GM12878 (cell line): ENCODE measurements at regions not wholly inside any gene's neighbourhood (a gene's known extent, or its start where the extent isn't known, plus 50 kb on each side); places are given as distances from the start of the nearest gene placed in this dataset.

Experiments
- ATAC-seq: fragments of 200-7000 bp; cut with Tn5 transposase; 3 replicates; pipeline ENCODE4 v1.9.1; 2020; ENCODE audit warnings: mild to moderate bottlenecking, moderate library complexity
- BruUV-seq: library from RNA; stranded (reverse); fragments of 400-500 nt; replicated peaks from 2 replicates; lab custom pipeline; 2021; lab: Mats Ljungman, UMichigan
- CTCF ChIA-PET: fragments of 300-600 bp; sonication (Branson Sonifier 250); formaldehyde crosslinking; extraction: SDS; loops from one replicate; lab custom pipeline; 2021; ENCODE audit warnings: inconsistent platforms; lab: Yijun Ruan, JAX
- POLR2A ChIA-PET: fragments of 350-600 bp; formaldehyde crosslinking; extraction: SDS; loops from one replicate; lab custom pipeline; 2021; ENCODE audit warnings: inconsistent platforms; lab: Charles Lee
- RAD21 ChIA-PET: fragments of 300-600 bp; sonication (Branson Sonifier 250); formaldehyde crosslinking; loops from one replicate; lab custom pipeline; 2023; ENCODE audit warnings: antibody characterized with exemption; ENCODE audit not compliant: unreplicated experiment; lab: Charles Lee
- SMC1A ChIA-PET: fragments of 300-600 bp; sonication (Branson Sonifier 250); formaldehyde crosslinking; loops from one replicate; lab custom pipeline; 2023; ENCODE audit not compliant: unreplicated experiment, uncharacterized antibody; lab: Charles Lee
- DNase-seq: peaks from one replicate; pipeline ENCODE4 v3.0.0-alpha.2; 2011; ENCODE audit warnings: low read depth, low spot score
- FAIRE-seq: peaks from 3 replicates; lab custom pipeline; 2011; peaks lifted over from hg19 to GRCh38; lab: Jason Lieb, UNC
- H2AFZ ChIP-seq: 2 replicates; pipeline ENCODE4 v1.6.0; 2011; ENCODE audit warnings: low read depth, low read length, control low read depth; ENCODE audit not compliant: control insufficient read depth
- H3K27ac ChIP-seq: 2 replicates; pipeline ENCODE4 v1.5.1; 2011; ENCODE audit warnings: control low read depth; ENCODE audit not compliant: control insufficient read depth, insufficient read depth
- H3K27me3 ChIP-seq, 2 experiments: replicated peaks in 1 of 2; 2 replicates each; pipeline versions ENCODE4 v1.6.0 to v1.6.1; 2011; ENCODE audit warnings: low read length in 1 of 2; ENCODE audit not compliant: control insufficient read depth in 2 of 2, insufficient read depth in 2 of 2
- H3K36me3 ChIP-seq, 2 experiments: 2 replicates each; pipeline ENCODE4 v1.5.1; 2011; ENCODE audit warnings: low read length in 1 of 2; ENCODE audit not compliant: control insufficient read depth in 2 of 2, insufficient read depth in 2 of 2
- H3K4me1 ChIP-seq: 2 replicates; pipeline ENCODE4 v1.6.1; 2011; ENCODE audit warnings: mild to moderate bottlenecking, low read length, moderate library complexity, mixed read lengths; ENCODE audit not compliant: control insufficient read depth, insufficient read depth
- H3K4me2 ChIP-seq: 2 replicates; pipeline ENCODE4 v1.6.0; 2011; ENCODE audit warnings: control low read depth; ENCODE audit not compliant: control insufficient read depth, insufficient read depth
- H3K4me3 ChIP-seq: fragments of 200-600 bp; sonication (generic); 2 replicates; pipeline ENCODE4 v1.5.1; 2016
- H3K79me2 ChIP-seq: 2 replicates; pipeline ENCODE4 v1.6.0; 2011; ENCODE audit warnings: low read length; ENCODE audit not compliant: control insufficient read depth, insufficient read depth
- H3K9ac ChIP-seq: 2 replicates; pipeline ENCODE4 v1.8.0; 2011; ENCODE audit warnings: low read length, control low read depth, mixed read lengths; ENCODE audit not compliant: control insufficient read depth, insufficient read depth
- H3K9me3 ChIP-seq: replicated peaks from 3 replicates; pipeline ENCODE4 v1.5.1; 2011; ENCODE audit warnings: mild to moderate bottlenecking, low read length; ENCODE audit not compliant: control insufficient read depth, insufficient read depth
- H4K20me1 ChIP-seq: 2 replicates; pipeline ENCODE4 v1.6.0; 2011; ENCODE audit not compliant: control insufficient read depth, insufficient read depth
- ASH2L ChIP-seq: fragments of 300-600, 200-600 bp; sonication (generic); IDR thresholded peaks from 2 replicates; pipeline ENCODE4 v1.6.1; 2017; ENCODE audit warnings: low read depth, mild to moderate bottlenecking, borderline replicate concordance
- BHLHE40 ChIP-seq, 2 experiments: fragments of 450-650 bp in 1 of 2; IDR thresholded peaks; 2 replicates each; pipeline ENCODE4 v1.6.1; 2011 to 2017; ENCODE audit warnings: low read depth in 2 of 2, borderline replicate concordance in 1 of 2, improper control_type of control experiment in 1 of 2, low read length in 1 of 2, mild to moderate bottlenecking in 1 of 2
- NFYB ChIP-seq: IDR thresholded peaks from 2 replicates; pipeline ENCODE4 v1.6.1; 2011; ENCODE audit warnings: low read depth, mild to moderate bottlenecking, low read length, improper control_type of control experiment, moderate library complexity; ENCODE audit not compliant: insufficient read depth
- POU2F2 ChIP-seq: IDR thresholded peaks from 3 replicates; pipeline ENCODE4 v1.6.1; 2011; ENCODE audit warnings: low read depth, mild to moderate bottlenecking, low read length, borderline replicate concordance
- RUNX3 ChIP-seq: IDR thresholded peaks from 2 replicates; pipeline ENCODE4 v1.6.1; 2012; ENCODE audit warnings: low read length, inconsistent platforms
- WGBS: methylation state at CpG from one replicate; pipeline ENCODE4 v1.1.6; 2016; ENCODE audit warnings: low lambda C conversion rate; ENCODE audit not compliant: insufficient replicate concordance, insufficient coverage; ENCODE audit errors: missing lambda C conversion rate; 5-methylcytosine and 5-hydroxymethylcytosine counted together
- in situ Hi-C: fragments of 300-500 bp; cut with MboI; formaldehyde crosslinking; loops from 9 replicates; pipeline ENCODE4 v1.14.3; 2018; ENCODE audit warnings: mixed read lengths
- intact Hi-C: fragments of 100-400 bp; cut with micrococcal nuclease; formaldehyde crosslinking; loops from one replicate; pipeline ENCODE4 v1.14.2; 2022; ENCODE audit not compliant: unreplicated experiment
- TF ChIP-seq, protein P1 (sequence below): fragments of 450-650 bp; formaldehyde crosslinking; IDR thresholded peaks from 2 replicates; pipeline ENCODE4 v1.5.0; 2022; ENCODE audit warnings: mild to moderate bottlenecking, missing genetic modification characterization

DNA sequence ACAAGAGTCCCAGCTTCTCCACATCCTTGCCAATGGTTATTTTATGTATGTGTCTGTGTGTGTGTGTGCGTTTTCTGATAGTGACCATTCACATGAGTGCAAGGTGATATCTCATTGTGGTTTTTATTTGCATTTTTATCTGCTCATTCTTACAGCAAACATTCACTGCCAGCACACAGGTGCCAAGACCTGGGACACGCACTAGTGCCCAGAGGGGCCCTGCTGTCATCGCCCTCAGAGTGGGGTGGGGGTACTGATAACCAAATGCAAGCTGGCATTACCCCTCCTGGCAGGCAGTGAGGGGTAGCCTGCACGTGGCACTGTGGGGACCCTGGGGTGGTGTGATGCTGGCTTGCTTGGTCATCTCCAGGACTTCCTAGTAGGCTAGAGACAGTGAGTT is 285.4 kb downstream of the LPIN1 start:
- RAD21 ChIA-PET: interaction anchor here (1.1 to 6.6 kb wide), 9 partner anchors 11 to 684 kb away, joined by 3 to 79 read pairs (median 8); no protein-coding TSS in a partner anchor
- BruUV-seq: no TSS peak
- peak; percentile 69 for ATAC-seq
- H3K9ac ChIP-seq: no peak overlapping the region
- H3K4me3 ChIP-seq: no peak overlapping the region
- H4K20me1 ChIP-seq: no peaks in the 10 kb centered on the region
- SMC1A ChIA-PET: interaction anchor here (1.3 to 5.7 kb wide), 12 partner anchors 10 to 685 kb away, joined by 3 to 92 read pairs (median 8); partner anchors contain the start of gene TRIB2
- in situ Hi-C loops (no loop called here), intact Hi-C loops (loop anchor here (1.0 to 5.0 kb wide), 4 partner anchors 25 to 205 kb away; no protein-coding TSS in a partner anchor)
- no peaks in the 10 kb centered on the region; the same call in 2 of the 3 replicates for H3K9me3 ChIP-seq
- H3K4me1 ChIP-seq: peaks cover 44% of the 10 kb centered on the region
- POLR2A ChIA-PET: interaction anchor here (1.7 to 1.8 kb wide), 2 partner anchors 11 to 24 kb away, joined by 3 to 5 read pairs; no protein-coding TSS in a partner anchor
- no peak for FAIRE-seq
- H3K4me2 ChIP-seq: peak overlapping the region; percentile 66
- 36% methylated on average over 4 of the region's 4 CpGs for WGBS
- TF ChIP-seq POU2F2 (peak; percentile 31; the same call in 1 of the 3 replicates), NFYB (no peak), RUNX3 (peak; percentile 46; the same call in 1 of the 2 replicates), ASH2L (no peak), BHLHE40 (IDR thresholded peaks at IDR 0.05; ENCODE audit: borderline replicate concordance in 1 of 2, low read depth in 2 of 2, low read length in 1 of 2) (peak in 1 of 2 experiments; percentile 36; a peak in 2 of 4 replicates)
- TF ChIP-seq, protein P1, sequence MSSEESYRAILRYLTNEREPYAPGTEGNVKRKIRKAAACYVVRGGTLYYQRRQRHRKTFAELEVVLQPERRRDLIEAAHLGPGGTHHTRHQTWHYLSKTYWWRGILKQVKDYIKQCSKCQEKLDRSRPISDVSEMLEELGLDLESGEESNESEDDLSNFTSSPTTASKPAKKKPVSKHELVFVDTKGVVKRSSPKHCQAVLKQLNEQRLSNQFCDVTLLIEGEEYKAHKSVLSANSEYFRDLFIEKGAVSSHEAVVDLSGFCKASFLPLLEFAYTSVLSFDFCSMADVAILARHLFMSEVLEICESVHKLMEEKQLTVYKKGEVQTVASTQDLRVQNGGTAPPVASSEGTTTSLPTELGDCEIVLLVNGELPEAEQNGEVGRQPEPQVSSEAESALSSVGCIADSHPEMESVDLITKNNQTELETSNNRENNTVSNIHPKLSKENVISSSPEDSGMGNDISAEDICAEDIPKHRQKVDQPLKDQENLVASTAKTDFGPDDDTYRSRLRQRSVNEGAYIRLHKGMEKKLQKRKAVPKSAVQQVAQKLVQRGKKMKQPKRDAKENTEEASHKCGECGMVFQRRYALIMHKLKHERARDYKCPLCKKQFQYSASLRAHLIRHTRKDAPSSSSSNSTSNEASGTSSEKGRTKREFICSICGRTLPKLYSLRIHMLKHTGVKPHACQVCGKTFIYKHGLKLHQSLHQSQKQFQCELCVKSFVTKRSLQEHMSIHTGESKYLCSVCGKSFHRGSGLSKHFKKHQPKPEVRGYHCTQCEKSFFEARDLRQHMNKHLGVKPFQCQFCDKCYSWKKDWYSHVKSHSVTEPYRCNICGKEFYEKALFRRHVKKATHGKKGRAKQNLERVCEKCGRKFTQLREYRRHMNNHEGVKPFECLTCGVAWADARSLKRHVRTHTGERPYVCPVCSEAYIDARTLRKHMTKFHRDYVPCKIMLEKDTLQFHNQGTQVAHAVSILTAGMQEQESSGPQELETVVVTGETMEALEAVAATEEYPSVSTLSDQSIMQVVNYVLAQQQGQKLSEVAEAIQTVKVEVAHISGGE (CRISPR knock-in tag): no peak
- H3K27me3 ChIP-seq: no peaks in the 10 kb centered on the region
- H3K79me2 ChIP-seq: no peaks in the 10 kb centered on the region
- H3K36me3 ChIP-seq: peaks cover 0 to 1% of the 10 kb centered on the region in 2 experiments; a peak in 1 of 4 replicates
- no peak overlapping the region; the same call in 1 of the 2 replicates for H2AFZ ChIP-seq
- CTCF ChIA-PET: interaction anchor here (0.6 to 4.2 kb wide), 11 partner anchors 11 to 685 kb away, joined by 3 to 47 read pairs (median 6); partner anchors contain the start of gene TRIB2
- DNase-seq: no peak
- peak overlapping the region; percentile 1; the same call in 1 of the 2 replicates for H3K27ac ChIP-seq
